ENCODE measurements at regions not wholly inside any gene's neighbourhood (a gene's known extent, or its start where the extent isn't known, plus 50 kb on each side); places are given as distances from the start of the nearest gene placed in this dataset.

DNA sequence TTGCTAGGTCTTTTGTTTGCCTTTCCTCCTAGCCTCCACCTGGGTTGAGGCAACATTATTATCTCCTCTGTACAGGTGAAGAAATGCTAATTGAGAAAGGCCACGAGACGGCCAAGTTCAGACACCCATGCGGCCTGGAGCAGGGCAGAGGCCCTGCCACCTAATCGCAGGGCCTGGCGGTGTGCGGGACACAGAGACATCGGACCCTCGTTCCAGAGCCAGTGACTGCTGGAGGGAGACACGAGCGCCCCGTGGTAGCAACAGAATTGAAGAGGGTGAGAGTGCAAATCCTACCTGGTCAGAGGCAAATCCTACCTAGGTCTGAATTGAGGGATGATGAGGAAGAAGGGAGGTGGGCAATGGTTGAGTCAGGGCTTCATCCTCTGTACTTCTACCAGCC is 113.8 kb upstream of the MEF2A start:
- no peaks in the 10 kb centered on the region; a peak in 1 of 4 replicates for H3K27me3 ChIP-seq (replicated peaks in 1 of 2; ENCODE audit: control insufficient read depth in 2 of 2, insufficient read depth in 2 of 2, low read length in 1 of 2)
- no peaks in the 10 kb centered on the region for H3K9me3 ChIP-seq (replicated peaks; ENCODE audit: control insufficient read depth, insufficient read depth, low read length)
- DNase-seq (ENCODE audit: low read depth, low spot score): no peak
- ChIA-PET RAD21 (ENCODE audit: unreplicated experiment) (interaction anchor here (1.7 kb wide), 1 partner anchor 106 kb away, joined by 3 read pairs; no protein-coding TSS in a partner anchor), CTCF (no interaction called here), POLR2A (no interaction called here), SMC1A (ENCODE audit: uncharacterized antibody, unreplicated experiment) (interaction anchor here (1.6 kb wide), 1 partner anchor 47 kb away, joined by 5 read pairs; no protein-coding TSS in a partner anchor)
- ATAC-seq: no peak
- H3K79me2 ChIP-seq (ENCODE audit: control insufficient read depth, insufficient read depth, low read length): no peaks in the 10 kb centered on the region
- H3K27ac ChIP-seq (ENCODE audit: control insufficient read depth, insufficient read depth): no peak overlapping the region
- no peak overlapping the region for H3K9ac ChIP-seq (ENCODE audit: control insufficient read depth, insufficient read depth, low read length)
- FAIRE-seq: no peak
- WGBS (ENCODE audit: insufficient coverage, insufficient replicate concordance, low lambda C conversion rate, missing lambda C conversion rate): 95% methylated on average over 11 of the region's 11 CpGs
- peaks cover 18% of the 10 kb centered on the region for H3K4me1 ChIP-seq (ENCODE audit: control insufficient read depth, insufficient read depth, low read length)
- H4K20me1 ChIP-seq (ENCODE audit: control insufficient read depth, insufficient read depth): no peaks in the 10 kb centered on the region
- H2AFZ ChIP-seq (ENCODE audit: control insufficient read depth, low read depth, low read length): no peak overlapping the region
- no TSS peak for BruUV-seq (replicated peaks)
- no peaks in the 10 kb centered on the region for H3K36me3 ChIP-seq (ENCODE audit: control insufficient read depth in 2 of 2, insufficient read depth in 2 of 2, low read length in 1 of 2)
- intact Hi-C loops (cut with micrococcal nuclease; ENCODE audit: unreplicated experiment) (loop anchor here (2.0 kb wide), 1 partner anchor 53 kb away; no protein-coding TSS in a partner anchor), in situ Hi-C loops (cut with MboI) (no loop called here)
- no peak overlapping the region for H3K4me2 ChIP-seq (ENCODE audit: control insufficient read depth, insufficient read depth)
- no peak overlapping the region for H3K4me3 ChIP-seq
- TF ChIP-seq MXI1 (IDR thresholded peaks at IDR 0.05; ENCODE audit: low read depth, low read length) (no peak), MYC (IDR thresholded peaks at IDR 0.05; ENCODE audit: insufficient read depth, insufficient read length, insufficient replicate concordance, low read length, severe bottlenecking) (no peak), ZSCAN29 (IDR thresholded peaks at IDR 0.05) (no peak), NFYA (IDR thresholded peaks at IDR 0.05; ENCODE audit: borderline replicate concordance, low read depth, low read length) (no peak), HCFC1 (IDR thresholded peaks at IDR 0.05; ENCODE audit: low read length) (no peak), SMARCA5 (IDR thresholded peaks at IDR 0.05) (no peak), EGR1 (IDR thresholded peaks at IDR 0.05; ENCODE audit: borderline replicate concordance in 1 of 2, low read depth in 2 of 2, low read length in 2 of 2) (no peak), NR2C2 (IDR thresholded peaks at IDR 0.05; ENCODE audit: borderline replicate concordance, control insufficient read depth, insufficient read length, low read depth) (no peak), BHLHE40 (IDR thresholded peaks at IDR 0.05; ENCODE audit: borderline replicate concordance in 1 of 2, low read depth in 2 of 2, low read length in 1 of 2) (no peak), PAX5 (IDR thresholded peaks at IDR 0.05; ENCODE audit: borderline replicate concordance, low read depth, low read length) (no peak), NFIC (IDR thresholded peaks at IDR 0.05; ENCODE audit: low read depth, low read length) (no peak), CHD1 (IDR thresholded peaks at IDR 0.05; ENCODE audit: low read depth, low read length) (no peak), CEBPZ (IDR thresholded peaks at IDR 0.05; ENCODE audit: low read depth, low read length) (no peak), MEF2B (IDR thresholded peaks at IDR 0.05; ENCODE audit: partially characterized antibody, poor library complexity, severe bottlenecking) (no peak), HDAC2 (IDR thresholded peaks at IDR 0.05) (no peak), PKNOX1 (IDR thresholded peaks at IDR 0.05) (no peak), RELA (IDR thresholded peaks at IDR 0.05; ENCODE audit: borderline replicate concordance, partially characterized antibody) (no peak)
- TF ChIP-seq, protein P1, sequence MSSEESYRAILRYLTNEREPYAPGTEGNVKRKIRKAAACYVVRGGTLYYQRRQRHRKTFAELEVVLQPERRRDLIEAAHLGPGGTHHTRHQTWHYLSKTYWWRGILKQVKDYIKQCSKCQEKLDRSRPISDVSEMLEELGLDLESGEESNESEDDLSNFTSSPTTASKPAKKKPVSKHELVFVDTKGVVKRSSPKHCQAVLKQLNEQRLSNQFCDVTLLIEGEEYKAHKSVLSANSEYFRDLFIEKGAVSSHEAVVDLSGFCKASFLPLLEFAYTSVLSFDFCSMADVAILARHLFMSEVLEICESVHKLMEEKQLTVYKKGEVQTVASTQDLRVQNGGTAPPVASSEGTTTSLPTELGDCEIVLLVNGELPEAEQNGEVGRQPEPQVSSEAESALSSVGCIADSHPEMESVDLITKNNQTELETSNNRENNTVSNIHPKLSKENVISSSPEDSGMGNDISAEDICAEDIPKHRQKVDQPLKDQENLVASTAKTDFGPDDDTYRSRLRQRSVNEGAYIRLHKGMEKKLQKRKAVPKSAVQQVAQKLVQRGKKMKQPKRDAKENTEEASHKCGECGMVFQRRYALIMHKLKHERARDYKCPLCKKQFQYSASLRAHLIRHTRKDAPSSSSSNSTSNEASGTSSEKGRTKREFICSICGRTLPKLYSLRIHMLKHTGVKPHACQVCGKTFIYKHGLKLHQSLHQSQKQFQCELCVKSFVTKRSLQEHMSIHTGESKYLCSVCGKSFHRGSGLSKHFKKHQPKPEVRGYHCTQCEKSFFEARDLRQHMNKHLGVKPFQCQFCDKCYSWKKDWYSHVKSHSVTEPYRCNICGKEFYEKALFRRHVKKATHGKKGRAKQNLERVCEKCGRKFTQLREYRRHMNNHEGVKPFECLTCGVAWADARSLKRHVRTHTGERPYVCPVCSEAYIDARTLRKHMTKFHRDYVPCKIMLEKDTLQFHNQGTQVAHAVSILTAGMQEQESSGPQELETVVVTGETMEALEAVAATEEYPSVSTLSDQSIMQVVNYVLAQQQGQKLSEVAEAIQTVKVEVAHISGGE (CRISPR knock-in tag; IDR thresholded peaks at IDR 0.05): no peak
